ENCODE measurements at regions not wholly inside any gene's neighbourhood (a gene's known extent, or its start where the extent isn't known, plus 50 kb on each side); places are given as distances from the start of the nearest gene placed in this dataset.

DNA sequence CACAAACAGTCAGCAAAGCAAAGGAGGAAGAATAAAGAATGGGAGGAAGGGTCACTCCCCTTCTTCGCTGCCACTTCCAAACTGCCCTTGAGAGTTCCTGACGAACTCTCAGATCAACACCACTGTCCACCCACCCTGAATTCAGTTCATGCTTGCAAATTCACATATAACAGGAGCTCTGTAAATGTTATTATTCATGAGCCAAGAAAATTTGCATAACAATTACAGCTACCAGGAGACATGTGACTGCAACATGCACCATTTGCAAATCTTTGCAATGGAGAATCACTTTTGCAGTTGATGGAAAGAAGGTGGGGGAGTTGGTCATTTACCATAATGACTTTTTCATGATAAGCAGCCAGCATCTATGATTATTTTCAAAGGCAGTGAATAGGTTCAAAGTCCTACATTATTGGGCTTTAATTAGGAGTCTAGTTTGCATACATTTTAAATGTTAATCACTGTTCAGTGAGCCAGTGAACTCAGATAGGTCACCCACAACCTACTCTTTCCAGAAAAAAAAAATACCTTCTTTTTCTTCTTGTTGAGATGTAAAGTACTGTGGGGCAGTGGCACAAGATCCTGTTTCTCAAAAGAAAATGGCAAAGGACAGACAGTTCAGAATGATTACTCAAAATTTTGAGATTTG lies 149.7 kb downstream of the CAAP1 start:
- Histone ChIP-seq H2AFZ (ENCODE audit: low read length) (no peak overlapping the region), H3K4me1 (ENCODE audit: insufficient read depth, low read length, severe bottlenecking) (peaks cover 9% of the 10 kb centered on the region), H3K9ac (ENCODE audit: low read length) (no peak overlapping the region), H4K20me1 (ENCODE audit: insufficient read depth, low read length) (no peaks in the 10 kb centered on the region), H3K9me2 (ENCODE audit: low read depth, low read length) (no peaks in the 10 kb centered on the region), H3K4me3 (ENCODE audit: low read depth, low read length, poor library complexity, severe bottlenecking) (no peak overlapping the region), H3F3A (ENCODE audit: insufficient read depth, low read length) (no peaks in the 10 kb centered on the region), H3K9me3 (ENCODE audit: low read length) (no peaks in the 10 kb centered on the region), H3K36me3 (ENCODE audit: insufficient read depth, low read length) (no peaks in the 10 kb centered on the region), H3K27me3 (ENCODE audit: insufficient read depth, low read length) (no peaks in the 10 kb centered on the region), H3K27ac (ENCODE audit: low read depth, low read length, poor library complexity, severe bottlenecking) (no peak overlapping the region), H3K4me2 (ENCODE audit: low read length) (no peak overlapping the region), H3K79me2 (ENCODE audit: insufficient read depth, low read length) (no peaks in the 10 kb centered on the region)
- TF ChIP-seq EZH2 (IDR thresholded peaks at IDR 0.05; ENCODE audit: borderline replicate concordance, low read length): no peak
- TF ChIP-seq, protein P1, sequence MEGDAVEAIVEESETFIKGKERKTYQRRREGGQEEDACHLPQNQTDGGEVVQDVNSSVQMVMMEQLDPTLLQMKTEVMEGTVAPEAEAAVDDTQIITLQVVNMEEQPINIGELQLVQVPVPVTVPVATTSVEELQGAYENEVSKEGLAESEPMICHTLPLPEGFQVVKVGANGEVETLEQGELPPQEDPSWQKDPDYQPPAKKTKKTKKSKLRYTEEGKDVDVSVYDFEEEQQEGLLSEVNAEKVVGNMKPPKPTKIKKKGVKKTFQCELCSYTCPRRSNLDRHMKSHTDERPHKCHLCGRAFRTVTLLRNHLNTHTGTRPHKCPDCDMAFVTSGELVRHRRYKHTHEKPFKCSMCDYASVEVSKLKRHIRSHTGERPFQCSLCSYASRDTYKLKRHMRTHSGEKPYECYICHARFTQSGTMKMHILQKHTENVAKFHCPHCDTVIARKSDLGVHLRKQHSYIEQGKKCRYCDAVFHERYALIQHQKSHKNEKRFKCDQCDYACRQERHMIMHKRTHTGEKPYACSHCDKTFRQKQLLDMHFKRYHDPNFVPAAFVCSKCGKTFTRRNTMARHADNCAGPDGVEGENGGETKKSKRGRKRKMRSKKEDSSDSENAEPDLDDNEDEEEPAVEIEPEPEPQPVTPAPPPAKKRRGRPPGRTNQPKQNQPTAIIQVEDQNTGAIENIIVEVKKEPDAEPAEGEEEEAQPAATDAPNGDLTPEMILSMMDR (IDR thresholded peaks at IDR 0.05; ENCODE audit: low read length): no peak

DNA sequence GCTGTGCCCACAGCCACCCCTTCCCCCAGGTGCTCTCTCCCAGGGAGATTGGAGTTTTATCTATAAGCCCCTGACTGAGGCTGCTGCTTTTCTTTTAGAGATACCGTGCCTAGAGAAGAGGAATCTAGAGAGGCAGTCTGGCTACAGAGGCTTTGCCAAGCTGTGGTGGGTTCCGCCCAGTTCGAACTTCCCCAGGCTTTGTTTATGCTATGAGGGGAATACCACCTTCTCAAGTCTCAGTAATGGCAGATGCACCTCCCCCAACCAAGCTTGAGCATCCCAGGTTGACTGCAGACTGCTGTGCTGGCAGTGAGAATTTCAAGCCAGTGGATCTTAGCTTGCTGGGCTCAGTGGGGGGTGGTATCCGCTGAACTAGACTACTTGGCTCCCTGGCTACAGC lies 157.4 kb downstream of the CAAP1 start:
- H4K20me1 ChIP-seq (ENCODE audit: insufficient read depth, low read length): no peaks in the 10 kb centered on the region
- H3K27ac ChIP-seq (ENCODE audit: low read depth, low read length, poor library complexity, severe bottlenecking): no peak overlapping the region
- H3K9ac ChIP-seq (ENCODE audit: low read length): no peak overlapping the region
- no peak overlapping the region for H3K4me3 ChIP-seq (ENCODE audit: low read depth, low read length, poor library complexity, severe bottlenecking)
- H3K4me2 ChIP-seq (ENCODE audit: low read length): no peak overlapping the region
- H3F3A ChIP-seq (ENCODE audit: insufficient read depth, low read length): no peaks in the 10 kb centered on the region
- H3K9me3 ChIP-seq (ENCODE audit: low read length): no peaks in the 10 kb centered on the region
- no peaks in the 10 kb centered on the region for H3K36me3 ChIP-seq (ENCODE audit: insufficient read depth, low read length)
- H3K79me2 ChIP-seq (ENCODE audit: insufficient read depth, low read length): no peaks in the 10 kb centered on the region
- H3K9me2 ChIP-seq (ENCODE audit: low read depth, low read length): no peaks in the 10 kb centered on the region
- H2AFZ ChIP-seq (ENCODE audit: low read length): no peak overlapping the region
- H3K4me1 ChIP-seq (ENCODE audit: insufficient read depth, low read length, severe bottlenecking): no peaks in the 10 kb centered on the region
- H3K27me3 ChIP-seq (ENCODE audit: insufficient read depth, low read length): no peaks in the 10 kb centered on the region
- TF ChIP-seq, protein P1 (IDR thresholded peaks at IDR 0.05; ENCODE audit: low read length): no peak
- TF ChIP-seq EZH2 (IDR thresholded peaks at IDR 0.05; ENCODE audit: borderline replicate concordance, low read length): no peak

DNA sequence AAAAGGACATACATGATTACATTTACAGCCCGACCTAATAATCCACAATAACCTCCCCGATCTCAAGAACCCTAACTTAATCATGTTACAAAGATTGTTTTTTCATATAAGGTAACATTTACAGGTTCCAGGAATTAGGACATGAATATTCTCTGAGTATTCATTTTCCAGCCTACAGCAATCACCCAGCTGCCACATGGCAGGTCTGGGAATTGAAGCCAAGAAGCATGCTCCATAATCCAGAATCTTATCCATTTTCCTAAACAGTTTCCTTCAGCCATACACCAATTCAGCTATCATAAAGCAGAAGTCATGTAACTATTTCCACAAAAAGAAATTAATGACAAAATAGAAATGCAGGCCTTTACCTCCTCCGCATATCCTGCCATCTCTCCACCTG lies 163.4 kb downstream of the CAAP1 start:
- no peaks in the 10 kb centered on the region for H3K4me1 ChIP-seq (ENCODE audit: insufficient read depth, low read length, severe bottlenecking)
- H3K36me3 ChIP-seq (ENCODE audit: insufficient read depth, low read length): no peaks in the 10 kb centered on the region
- no peaks in the 10 kb centered on the region for H3K9me2 ChIP-seq (ENCODE audit: low read depth, low read length)
- H3K79me2 ChIP-seq (ENCODE audit: insufficient read depth, low read length): no peaks in the 10 kb centered on the region
- H3K9me3 ChIP-seq (ENCODE audit: low read length): no peaks in the 10 kb centered on the region
- H3K9ac ChIP-seq (ENCODE audit: low read length): no peak overlapping the region
- TF ChIP-seq, protein P1 (IDR thresholded peaks at IDR 0.05; ENCODE audit: low read length): no peak
- H2AFZ ChIP-seq (ENCODE audit: low read length): no peak overlapping the region
- H3K4me2 ChIP-seq (ENCODE audit: low read length): no peak overlapping the region
- no peak overlapping the region for H3K27ac ChIP-seq (ENCODE audit: low read depth, low read length, poor library complexity, severe bottlenecking)
- no peaks in the 10 kb centered on the region for H4K20me1 ChIP-seq (ENCODE audit: insufficient read depth, low read length)
- no peak overlapping the region for H3K4me3 ChIP-seq (ENCODE audit: low read depth, low read length, poor library complexity, severe bottlenecking)
- H3K27me3 ChIP-seq (ENCODE audit: insufficient read depth, low read length): no peaks in the 10 kb centered on the region
- no peaks in the 10 kb centered on the region for H3F3A ChIP-seq (ENCODE audit: insufficient read depth, low read length)
